GM21576 (cell line): ENCODE measurements at regions not wholly inside any gene's neighbourhood (a gene's known extent, or its start where the extent isn't known, plus 50 kb on each side); places are given as distances from the start of the nearest gene placed in this dataset.

Experiments
- ATAC-seq: cut with Tn5 transposase; IDR thresholded peaks from one replicate; pipeline ENCODE4 v1.9.1; 2021; ENCODE audit warnings: mild to moderate bottlenecking, moderate library complexity; ENCODE audit not compliant: unreplicated experiment

DNA sequence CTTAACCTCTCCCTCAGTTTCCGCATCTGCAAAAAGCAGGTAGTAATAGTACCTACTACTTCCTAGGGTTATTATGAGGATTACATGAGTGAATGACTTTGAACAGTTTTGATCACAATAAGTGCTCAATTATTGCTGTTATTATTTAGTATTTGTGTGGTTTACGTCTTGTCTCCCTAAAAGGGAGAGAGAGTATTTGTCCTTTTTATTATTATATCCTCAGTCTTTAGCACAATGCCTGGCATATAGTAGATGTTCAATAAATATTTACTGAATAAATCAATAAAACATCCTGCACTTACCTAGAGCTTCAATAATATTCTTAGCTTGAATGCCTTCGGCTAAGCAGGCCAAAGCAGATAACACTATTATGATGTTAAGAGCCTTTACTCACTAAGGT, 160.0 kb downstream of the TANC2 start:
- no peak for ATAC-seq

DNA sequence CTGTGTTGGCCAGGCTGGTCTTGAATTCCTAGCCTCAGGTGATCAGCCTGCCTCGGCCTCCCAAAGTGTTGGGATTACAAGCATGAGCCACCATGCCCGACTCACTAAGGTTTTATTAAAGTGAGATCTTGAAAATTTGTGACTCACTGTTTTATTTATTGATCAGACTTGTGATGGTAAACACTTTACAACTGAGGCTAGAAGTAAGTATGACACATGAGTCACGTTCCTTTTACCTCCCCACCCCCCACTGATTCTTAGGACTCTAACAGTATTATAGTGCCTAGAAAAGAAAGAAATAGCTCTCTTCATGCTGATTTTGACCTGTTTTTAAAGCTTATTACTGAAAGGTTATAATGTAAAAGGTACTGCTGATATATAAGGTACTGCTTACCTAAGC, 160.6 kb downstream of the TANC2 start:
- no peak for ATAC-seq

DNA sequence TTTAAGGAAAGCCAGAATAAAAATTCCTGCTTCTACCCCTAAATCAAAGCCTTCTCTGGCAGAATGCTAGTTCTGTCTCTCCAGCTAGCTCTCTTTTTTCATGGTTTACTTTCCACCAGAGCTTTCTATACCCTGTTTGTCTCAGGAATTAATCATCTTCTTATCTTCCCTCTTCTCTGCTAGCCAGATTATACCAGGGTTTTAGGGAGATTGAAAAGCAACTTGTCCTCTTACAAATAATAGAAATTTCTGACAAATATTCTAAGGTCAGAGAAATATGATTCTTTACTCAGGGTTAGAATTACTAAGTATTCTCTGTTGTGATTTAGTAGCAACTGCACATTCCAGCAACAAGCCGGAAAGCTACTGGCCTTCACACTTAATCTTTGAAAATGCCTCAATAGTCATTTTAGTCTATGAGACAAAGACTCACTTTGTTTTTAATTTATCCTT, 166.4 kb downstream of the TANC2 start:
- no peak for ATAC-seq

DNA sequence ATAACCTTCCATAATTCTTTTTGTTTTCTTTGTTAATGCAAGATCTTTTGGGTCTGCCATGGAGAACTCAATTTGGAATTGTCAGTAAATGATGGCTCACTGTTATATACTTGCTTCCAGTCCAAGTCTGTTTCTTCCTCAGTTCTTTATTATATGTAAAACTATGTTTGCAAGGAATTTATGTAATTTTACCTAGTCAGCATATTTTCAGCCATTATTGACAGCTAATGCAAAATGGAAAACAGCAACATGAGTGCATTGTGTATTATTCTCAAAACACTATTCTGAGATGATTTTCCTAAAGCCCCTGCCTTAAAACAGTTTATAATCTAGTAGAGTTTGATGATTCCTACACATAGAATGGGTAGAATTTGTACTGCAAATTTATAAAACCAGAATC, 167.5 kb downstream of the TANC2 start:
- ATAC-seq = no peak

DNA sequence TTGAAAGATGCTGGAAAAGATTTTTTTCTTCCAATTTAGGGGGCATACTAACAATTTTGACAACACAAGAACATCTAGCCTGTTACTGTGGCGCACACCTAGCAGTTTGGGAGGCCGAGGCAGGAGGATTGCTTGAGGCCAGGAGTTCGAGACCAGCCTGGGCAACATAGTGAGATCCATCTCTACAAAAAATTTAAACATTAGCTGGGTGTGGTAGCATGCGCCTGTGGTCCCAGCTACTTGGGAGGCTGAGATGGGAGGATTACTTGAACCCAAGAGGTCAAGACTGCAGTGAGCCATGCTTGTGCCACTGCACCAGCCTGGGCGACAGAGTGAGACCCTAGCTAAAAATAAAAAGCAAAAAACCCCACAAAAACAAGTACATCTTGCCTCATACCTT, 168.8 kb downstream of the TANC2 start:
- no peak for ATAC-seq

DNA sequence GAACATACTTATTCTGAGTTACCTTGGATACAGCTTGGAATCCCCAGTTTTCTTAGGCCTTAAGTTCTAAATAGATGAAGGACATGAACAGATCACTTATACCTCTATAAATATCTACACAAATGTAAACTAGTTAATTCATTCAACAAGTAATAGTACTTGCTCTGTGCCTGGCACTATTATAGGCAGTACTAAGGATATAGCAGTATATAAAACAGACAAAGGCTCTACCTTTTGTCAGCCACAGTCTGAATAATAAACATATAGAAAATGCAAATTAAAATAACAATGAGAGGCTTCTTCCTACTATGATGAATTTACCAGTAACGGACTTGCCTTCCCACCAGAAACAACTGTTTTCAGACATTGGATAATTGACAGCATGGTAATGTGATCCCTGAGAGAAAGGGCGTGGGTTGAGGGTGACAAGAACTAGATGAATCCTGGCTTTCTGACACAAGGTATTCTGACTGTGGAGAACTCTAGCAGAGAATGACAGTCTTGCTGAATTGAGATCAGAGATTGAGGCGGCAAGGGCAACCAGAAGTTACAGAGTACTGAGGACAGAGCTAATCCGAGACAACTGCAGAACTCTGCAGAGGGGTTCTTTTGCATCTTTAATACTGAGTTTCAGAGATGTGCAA, 170.5 kb downstream of the TANC2 start:
- ATAC-seq = no peak

DNA sequence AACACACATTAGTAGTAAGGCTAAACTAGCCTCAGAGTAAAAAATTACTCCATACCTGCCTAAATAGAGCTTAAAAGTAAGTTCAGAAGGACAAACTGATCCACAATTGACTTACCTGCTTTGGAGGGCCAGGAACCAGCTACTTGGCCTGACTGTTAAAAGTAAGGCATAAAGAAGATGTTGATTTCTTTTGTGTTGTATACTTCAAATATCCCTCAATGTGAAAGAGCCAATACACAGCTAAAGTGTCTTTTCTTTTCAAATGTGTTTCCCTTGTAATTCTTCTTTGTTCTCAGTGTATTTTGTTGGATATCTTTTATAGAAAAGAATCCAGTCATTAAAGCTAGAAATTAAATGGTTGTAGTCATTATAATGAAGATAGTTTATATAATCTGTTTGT, 171.1 kb downstream of the TANC2 start:
- ATAC-seq = no peak

DNA sequence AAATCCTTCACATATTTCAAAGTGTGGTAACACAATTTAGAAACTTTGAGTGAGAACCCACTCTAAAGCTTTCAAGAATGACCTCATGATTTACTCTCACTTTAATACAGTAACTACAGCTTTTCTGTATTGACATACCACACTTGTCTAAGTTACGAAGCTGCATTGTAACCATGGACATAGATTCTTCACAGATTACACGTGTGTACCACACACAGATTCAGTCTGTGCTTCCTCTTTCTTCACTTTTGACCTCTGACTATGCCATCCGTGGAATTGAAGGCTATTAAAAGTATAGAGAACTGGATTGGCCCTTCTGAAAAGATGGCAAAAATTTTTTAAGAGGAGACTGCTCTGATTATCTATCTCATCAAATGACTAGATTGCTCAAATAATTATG, 172.7 kb downstream of the TANC2 start:
- ATAC-seq = no peak

DNA sequence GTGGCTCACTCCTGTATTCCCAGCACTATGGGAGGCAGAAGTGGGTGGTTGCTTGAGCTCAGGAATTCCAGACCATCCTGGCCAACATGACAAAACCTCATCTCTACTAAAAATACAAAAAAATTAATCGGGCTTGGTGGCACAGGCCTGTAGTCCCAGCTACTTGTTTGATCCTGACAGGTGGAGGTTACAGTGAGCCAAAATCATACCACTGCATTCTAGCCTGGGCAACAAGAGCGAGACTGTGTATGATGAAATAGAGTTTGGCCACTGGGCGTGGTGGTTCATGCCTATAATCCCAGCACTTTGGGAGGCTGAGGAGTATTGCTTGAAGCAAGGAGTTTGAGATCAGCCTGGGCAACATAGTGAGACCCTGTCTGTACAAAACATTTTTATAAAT, 173.3 kb downstream of the TANC2 start:
- ATAC-seq = no peak

DNA sequence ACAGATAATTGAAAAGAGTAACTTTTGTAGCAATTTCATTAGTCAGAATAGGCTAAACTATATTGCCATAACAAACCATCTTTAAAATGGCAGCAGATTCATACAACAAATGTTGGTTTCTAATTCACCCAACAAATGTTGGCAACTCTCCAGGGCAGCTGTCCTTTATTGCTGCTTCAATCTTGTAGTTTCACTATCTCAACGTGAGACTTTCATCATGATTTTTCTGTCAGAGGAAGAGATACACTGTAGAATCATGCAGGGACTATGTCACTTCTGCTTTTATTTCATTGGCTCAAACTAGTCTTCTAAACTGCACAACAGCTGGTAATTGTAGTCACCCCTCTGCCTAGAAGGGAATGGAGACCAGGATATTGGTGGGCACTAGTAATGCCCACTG, 174.2 kb downstream of the TANC2 start:
- peak; percentile 71 for ATAC-seq

DNA sequence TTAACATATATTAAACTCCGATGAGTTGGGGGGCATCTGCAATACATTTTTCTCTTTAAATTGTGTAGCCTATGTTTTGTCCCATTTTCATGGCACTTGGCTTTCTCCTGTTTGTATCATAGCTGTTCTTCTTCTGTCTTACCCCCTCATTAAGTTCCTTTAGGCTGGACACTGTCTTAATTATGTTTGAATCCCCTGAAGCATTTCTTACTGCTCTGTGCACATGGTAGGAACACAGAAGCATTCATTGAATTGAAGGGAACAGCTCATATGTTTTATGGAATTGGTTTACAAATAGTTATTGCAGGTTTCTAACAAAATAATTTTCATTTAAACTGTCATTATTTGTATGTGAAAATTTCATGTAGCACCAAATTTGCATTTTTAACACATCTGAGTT, 176.8 kb downstream of the TANC2 start:
- no peak for ATAC-seq

DNA sequence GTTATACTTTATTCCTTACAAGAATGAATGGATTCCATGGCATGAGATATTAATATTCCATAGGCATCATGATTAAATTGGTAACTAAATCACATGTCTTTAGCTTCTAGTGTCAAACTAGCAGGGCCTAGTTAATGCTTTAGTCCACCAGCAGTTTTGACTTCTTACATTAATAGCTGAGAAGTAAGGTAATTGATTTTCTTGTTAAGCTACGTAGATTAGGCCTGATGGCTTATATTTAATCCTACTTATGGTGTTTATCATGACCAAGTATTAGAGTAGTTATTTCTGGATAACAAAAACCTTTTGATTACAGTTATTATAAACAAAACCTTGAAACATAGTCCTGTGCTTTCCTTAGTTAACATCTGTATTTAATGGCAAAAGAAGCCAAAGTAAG, 184.5 kb downstream of the TANC2 start:
- ATAC-seq = no peak

DNA sequence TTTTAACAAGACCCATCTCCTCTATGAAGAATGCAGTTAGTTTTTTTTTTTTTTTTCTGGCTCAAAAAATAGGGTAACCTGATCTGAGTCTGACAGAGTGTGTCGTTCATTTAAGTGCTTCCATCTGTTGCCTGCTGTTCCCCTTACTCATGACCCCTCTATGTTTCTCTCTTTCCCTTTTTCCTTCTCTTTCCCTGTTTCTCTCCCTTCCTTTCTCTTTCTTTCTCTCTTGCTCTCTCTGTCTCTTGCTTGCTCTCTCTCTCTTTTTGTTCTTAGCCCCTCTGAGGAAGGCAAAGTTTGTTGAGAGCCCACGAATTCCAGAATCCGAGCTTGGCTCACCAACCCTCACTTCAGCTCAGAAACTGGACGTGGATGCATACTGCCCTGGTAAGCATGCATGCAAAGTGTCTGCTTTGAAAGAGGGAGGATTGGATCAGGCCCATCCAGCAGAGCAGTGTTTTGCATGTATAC, 185.0 kb downstream of the TANC2 start:
- no peak for ATAC-seq

DNA sequence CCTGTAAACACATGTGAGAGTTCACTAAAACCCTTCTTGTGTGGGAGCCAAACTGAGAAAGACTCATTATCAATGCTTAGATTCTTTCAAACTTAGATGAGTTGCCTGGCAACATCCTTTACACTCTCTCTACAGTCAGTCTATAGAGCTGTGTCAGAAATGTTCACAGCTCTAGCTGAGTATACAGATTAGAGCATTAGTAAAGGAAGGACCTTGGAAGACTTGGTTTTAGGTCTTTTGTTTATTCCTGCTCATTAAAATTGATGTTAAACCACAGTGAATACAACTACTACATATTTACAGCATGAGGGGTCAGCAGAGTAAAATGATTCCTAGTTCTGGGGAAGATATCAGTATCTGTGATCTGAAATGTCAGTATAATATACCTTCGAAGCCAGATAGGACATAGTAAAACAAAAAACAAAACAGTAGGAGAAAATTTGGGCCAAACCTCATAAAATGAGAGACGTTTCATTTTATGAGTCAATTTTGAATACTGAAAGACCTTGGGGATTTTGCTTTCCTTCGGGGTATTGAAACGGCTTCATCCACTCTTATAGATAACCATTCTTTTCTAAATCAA, 186.0 kb downstream of the TANC2 start:
- ATAC-seq = no peak

DNA sequence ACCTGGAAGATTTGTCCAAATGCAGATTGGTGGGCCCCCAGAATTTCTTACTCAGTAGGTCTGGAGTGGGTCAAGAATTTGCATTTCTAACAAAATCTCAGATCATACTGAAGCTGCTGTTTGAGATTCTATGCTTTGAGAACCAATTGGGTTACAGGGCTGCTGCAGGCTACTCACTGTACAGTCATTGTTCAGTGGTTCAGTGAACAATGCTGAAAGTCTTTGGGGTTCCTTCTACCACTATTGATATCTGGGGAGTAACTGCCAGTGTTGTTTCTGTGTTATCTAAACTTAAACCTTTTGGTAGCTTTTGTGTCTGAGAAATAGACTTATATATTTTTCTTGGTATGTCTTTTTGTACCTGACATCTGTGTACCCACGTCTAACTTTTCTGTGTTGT, 187.5 kb downstream of the TANC2 start:
- no peak for ATAC-seq

DNA sequence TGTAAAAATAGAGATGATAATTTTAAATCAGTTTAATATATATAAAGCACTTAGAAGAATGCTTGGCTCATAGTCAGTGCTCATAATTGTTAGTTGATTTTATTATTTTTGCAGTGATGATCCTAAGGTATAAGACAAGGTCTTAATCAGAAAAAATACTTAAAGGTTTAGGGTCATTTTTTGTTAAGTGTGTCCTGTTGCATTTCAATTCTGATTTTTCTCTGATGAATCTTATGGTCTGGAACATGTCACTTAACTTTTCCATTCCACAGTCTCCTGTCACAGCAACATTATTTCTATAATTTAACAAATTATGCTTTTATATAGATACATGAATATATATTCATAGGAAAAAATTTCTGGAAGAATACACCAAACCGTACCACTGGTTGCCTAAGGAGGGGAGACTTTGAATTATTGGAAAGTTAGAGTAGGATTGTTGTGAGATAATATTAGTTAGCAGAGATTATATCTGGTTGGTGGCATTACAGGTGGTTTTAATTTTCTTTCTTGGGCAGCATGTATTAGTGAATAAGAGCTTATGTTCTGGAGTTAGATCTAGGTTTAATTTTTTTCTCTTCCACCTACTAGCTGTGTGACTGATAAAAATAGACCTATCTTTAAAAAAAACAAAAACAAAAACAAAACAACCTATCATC, 188.7 kb downstream of the TANC2 start:
- no peak for ATAC-seq

DNA sequence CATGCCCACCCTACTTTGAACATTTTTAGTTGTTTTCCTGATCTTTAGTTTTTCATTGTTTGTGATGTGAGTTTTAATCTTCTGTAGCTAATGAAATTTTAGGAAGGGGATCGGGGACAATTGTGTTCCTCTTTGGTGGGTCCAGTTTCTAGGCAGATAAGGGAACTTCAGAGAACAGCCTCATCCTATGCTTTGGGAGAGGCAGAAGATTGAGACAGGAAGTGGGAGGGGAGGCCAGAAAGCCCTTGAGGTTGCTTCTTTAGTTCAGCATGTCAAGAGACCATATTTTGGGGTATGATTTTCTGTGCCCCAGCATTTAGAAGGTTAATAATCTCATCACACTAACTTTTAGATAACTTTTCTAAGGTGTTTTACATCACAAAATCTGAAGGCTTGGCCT, 191.0 kb downstream of the TANC2 start:
- ATAC-seq = no peak

DNA sequence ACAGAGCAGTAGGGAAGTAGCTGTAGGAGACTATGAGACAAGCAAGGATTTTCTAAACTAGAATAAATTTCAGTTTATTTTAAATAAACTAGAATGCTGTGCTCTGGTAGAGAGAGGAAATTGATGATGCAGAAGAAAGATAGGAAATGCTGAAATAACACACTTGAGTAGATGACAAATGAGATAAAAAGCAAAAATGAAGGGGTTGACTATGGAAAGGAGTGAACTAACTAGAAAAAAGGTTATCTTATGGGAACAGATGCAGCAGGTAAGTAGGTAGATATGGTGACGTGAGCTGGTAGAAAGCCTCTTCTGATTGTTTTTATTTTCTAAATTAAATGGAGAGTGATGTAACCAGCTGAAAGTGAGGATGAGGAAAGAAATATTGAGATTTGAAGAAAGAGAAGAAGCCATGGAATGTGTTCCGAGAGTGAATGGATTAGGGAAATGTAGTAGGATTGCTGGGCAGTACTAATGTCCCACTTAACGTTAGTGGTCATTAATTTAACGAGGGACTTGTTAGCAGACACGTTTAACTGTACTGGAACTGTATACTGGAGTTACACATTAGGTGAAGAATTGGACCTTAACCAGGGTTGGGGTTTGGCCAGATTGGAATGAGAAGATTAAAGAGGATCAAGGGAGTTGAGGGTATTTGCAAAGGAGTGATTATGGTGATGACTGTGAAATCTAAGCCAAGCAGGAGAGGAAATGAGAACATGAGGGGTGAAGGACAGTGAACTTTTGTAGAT, 196.5 kb downstream of the TANC2 start:
- no peak for ATAC-seq

DNA sequence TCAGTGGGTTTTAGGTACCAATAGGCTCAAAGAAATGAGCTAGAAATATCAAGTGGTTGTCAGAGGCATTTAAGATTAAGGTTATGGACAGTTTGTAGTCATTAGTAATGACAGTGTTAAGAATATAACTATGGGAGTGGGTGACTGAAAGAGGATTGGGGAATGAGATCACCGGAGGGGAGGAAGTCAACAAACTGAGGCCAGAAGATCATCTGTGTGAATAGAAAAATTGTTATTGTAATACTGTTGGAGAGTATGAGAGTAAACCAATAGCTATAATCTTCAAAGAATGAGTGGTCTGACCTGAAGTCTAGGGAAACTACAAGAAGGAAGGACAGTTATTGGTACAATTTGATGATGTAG, 197.1 kb downstream of the TANC2 start:
- ATAC-seq = no peak

DNA sequence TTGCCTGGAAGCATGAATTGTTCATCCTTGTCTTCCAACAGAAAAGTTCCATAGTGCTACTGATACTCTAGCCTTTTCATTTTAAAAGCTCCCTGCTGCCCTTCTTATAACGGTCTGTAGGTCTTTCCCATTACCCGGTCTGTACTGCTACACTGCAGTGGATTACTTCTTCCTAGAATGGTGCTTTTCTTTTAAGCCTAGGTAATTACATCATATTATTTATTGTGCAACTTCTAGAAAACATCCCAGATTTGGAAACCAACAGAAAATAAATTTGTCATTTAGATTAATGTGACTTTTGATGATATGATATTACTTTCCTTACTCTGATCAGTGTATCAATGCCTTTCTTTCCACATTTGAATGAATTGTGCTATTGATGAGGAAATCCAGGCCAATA, 199.4 kb downstream of the TANC2 start:
- ATAC-seq = no peak

DNA sequence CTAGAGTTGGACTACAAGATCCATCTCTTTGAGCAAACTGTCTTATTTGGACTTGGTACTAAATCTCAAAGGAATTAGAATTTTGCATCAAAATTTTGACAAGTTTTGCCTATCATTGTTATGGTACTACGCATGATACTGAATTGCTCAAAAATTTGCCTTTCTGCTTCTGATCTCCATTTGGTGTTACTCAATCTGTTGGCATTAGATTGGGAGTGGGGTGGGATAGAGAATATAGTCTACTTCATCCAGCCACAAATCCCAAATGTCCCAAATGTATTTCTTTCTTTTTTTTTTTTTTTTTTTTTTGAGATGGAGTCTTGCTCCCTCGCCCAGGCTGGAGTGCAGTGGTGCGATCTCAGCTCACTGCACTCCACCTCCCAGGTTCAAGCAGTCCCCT, 204.8 kb downstream of the TANC2 start:
- no peak for ATAC-seq
